GM10266 (cell line): ENCODE measurements at regions not wholly inside any gene's neighbourhood (a gene's known extent, or its start where the extent isn't known, plus 50 kb on each side); places are given as distances from the start of the nearest gene placed in this dataset.

Source experiments
- DNase-seq: peaks from one replicate; pipeline ENCODE4 v3.0.0; 2012; ENCODE audit errors: extremely low spot score
- CTCF ChIP-seq: IDR thresholded peaks from 2 replicates; pipeline ENCODE4 v1.5.1; 2012; ENCODE audit warnings: mild to moderate bottlenecking, low read depth; ENCODE audit not compliant: control insufficient read depth, insufficient read depth; ENCODE audit errors: missing control alignments

- no peak for DNase-seq
- TF ChIP-seq CTCF: no peak
Measured at GRCh38 chr7:106393564-106394251, 108.9 kb upstream of the NAMPT start.

GRCh38 chr7:106392590-106392989, 107.8 kb upstream of the NAMPT start:
- no peak for TF ChIP-seq CTCF
- DNase-seq: no peak

- TF ChIP-seq CTCF: no peak
- no peak for DNase-seq
Measured at GRCh38 chr7:106392144-106392543, 107.4 kb upstream of the NAMPT start.

GRCh38 chr7:106386958-106387357, 102.2 kb upstream of the NAMPT start:
- DNase-seq: no peak
- TF ChIP-seq CTCF: no peak

GRCh38 chr7:106384373-106384772, 99.6 kb upstream of the NAMPT start:
- DNase-seq: no peak
- TF ChIP-seq CTCF: no peak

- DNase-seq: no peak
- TF ChIP-seq CTCF: no peak
Measured at GRCh38 chr7:106382929-106383328, 98.1 kb upstream of the NAMPT start.

- no peak for DNase-seq
- no peak for TF ChIP-seq CTCF
Measured at GRCh38 chr7:106382129-106382528, 97.3 kb upstream of the NAMPT start.
